ENCODE measurements at regions not wholly inside any gene's neighbourhood (a gene's known extent, or its start where the extent isn't known, plus 50 kb on each side); places are given as distances from the start of the nearest gene placed in this dataset.
"Not testable (repeated sequence)": the region's sequence is repeated elsewhere in the genome, so short reads cannot be mapped to it uniquely, and the experiment has no call there.

- ATAC-seq; intact Hi-C loops (cut with DNase I); DNase-seq (ENCODE audit: missing footprints): not testable (repeated sequence)
Observed at GRCh38 chr1:120941066-120941465, 51.5 kb downstream of the PPIAL4A start.

- DNase-seq (ENCODE audit: missing footprints); ATAC-seq; intact Hi-C loops (cut with DNase I): not testable (repeated sequence)
Observed at GRCh38 chr1:120941836-120942217, 52.3 kb downstream of the PPIAL4A start.

- DNase-seq (ENCODE audit: missing footprints), result peak; percentile 81
- intact Hi-C loops (cut with DNase I), result not testable (repeated sequence)
- peak; percentile 84 for ATAC-seq
Observed at GRCh38 chr1:120942218-120942944, 52.8 kb downstream of the PPIAL4A start.

- ATAC-seq; intact Hi-C loops (cut with DNase I); DNase-seq (ENCODE audit: missing footprints): not testable (repeated sequence)
Observed at GRCh38 chr1:120942945-120943319, 53.4 kb downstream of the PPIAL4A start.

- ATAC-seq; intact Hi-C loops (cut with DNase I); DNase-seq (ENCODE audit: missing footprints): not testable (repeated sequence)
Observed at GRCh38 chr1:120944691-120945090, 55.1 kb downstream of the PPIAL4A start.

- intact Hi-C loops (cut with DNase I); ATAC-seq: not testable (repeated sequence)
Observed at GRCh38 chr1:120945122-120945521, 55.6 kb downstream of the PPIAL4A start.

GRCh38 chr1:120947114-120947513 is 57.5 kb downstream of the PPIAL4A start:
- DNase-seq (ENCODE audit: missing footprints); intact Hi-C loops (cut with DNase I): not testable (repeated sequence)

More at GRCh38 chr1:120945122-120945521, 55.6 kb downstream of the PPIAL4A start:
- DNase-seq (ENCODE audit: missing footprints), result not testable (repeated sequence)

GRCh38 chr1:120949724-120950123 is 60.2 kb downstream of the PPIAL4A start:
- DNase-seq (ENCODE audit: missing footprints); intact Hi-C loops (cut with DNase I); ATAC-seq: not testable (repeated sequence)

More at GRCh38 chr1:120947114-120947513, 57.5 kb downstream of the PPIAL4A start:
- ATAC-seq, result not testable (repeated sequence)

GRCh38 chr1:120950633-120951032 is 61.1 kb downstream of the PPIAL4A start:
- DNase-seq (ENCODE audit: missing footprints); intact Hi-C loops (cut with DNase I); ATAC-seq: not testable (repeated sequence)

GRCh38 chr1:120951100-120951499 is 61.5 kb downstream of the PPIAL4A start:
- intact Hi-C loops (cut with DNase I); DNase-seq (ENCODE audit: missing footprints); ATAC-seq: not testable (repeated sequence)

- ATAC-seq; intact Hi-C loops (cut with DNase I); DNase-seq (ENCODE audit: missing footprints): not testable (repeated sequence)
Observed at GRCh38 chr1:120952207-120952870, 62.8 kb downstream of the PPIAL4A start.

GRCh38 chr1:120952871-120953265 is 63.3 kb downstream of the PPIAL4A start:
- DNase-seq (ENCODE audit: missing footprints); intact Hi-C loops (cut with DNase I); ATAC-seq: not testable (repeated sequence)

GRCh38 chr1:120954736-120955135 is 65.2 kb downstream of the PPIAL4A start:
- intact Hi-C loops (cut with DNase I), result no loop called here
- ATAC-seq (no peak), DNase-seq (ENCODE audit: missing footprints) (no peak)

- intact Hi-C loops (cut with DNase I); ATAC-seq: not testable (repeated sequence)
Observed at GRCh38 chr1:120955961-120956360, 66.4 kb downstream of the PPIAL4A start.

GRCh38 chr1:120966018-120966417 is 76.4 kb downstream of the PPIAL4A start:
- intact Hi-C loops (cut with DNase I); DNase-seq (ENCODE audit: missing footprints); ATAC-seq: not testable (repeated sequence)

More at GRCh38 chr1:120955961-120956360, 66.4 kb downstream of the PPIAL4A start:
- DNase-seq (ENCODE audit: missing footprints), result not testable (repeated sequence)

GRCh38 chr1:120972863-120973262 is 83.3 kb downstream of the PPIAL4A start:
- ATAC-seq; intact Hi-C loops (cut with DNase I); DNase-seq (ENCODE audit: missing footprints): not testable (repeated sequence)

GRCh38 chr1:120973836-120974235 is 84.3 kb downstream of the PPIAL4A start:
- DNase-seq (ENCODE audit: missing footprints); intact Hi-C loops (cut with DNase I); ATAC-seq: not testable (repeated sequence)

- DNase-seq (ENCODE audit: missing footprints); ATAC-seq; intact Hi-C loops (cut with DNase I): not testable (repeated sequence)
Observed at GRCh38 chr1:120977279-120977678, 87.7 kb downstream of the PPIAL4A start.

GRCh38 chr1:120981489-120982094 is 92.0 kb downstream of the PPIAL4A start:
- intact Hi-C loops (cut with DNase I); DNase-seq (ENCODE audit: missing footprints); ATAC-seq: not testable (repeated sequence)

All from Right ventricle myocardium inferior (tissue), 1 donor.